ENCODE measurements at regions not wholly inside any gene's neighbourhood (a gene's known extent, or its start where the extent isn't known, plus 50 kb on each side); places are given as distances from the start of the nearest gene placed in this dataset.

- Mint-ChIP-seq H3K36me3 (ENCODE audit: low read depth) (no peaks in the 10 kb centered on the region), H3K4me1 (no peaks in the 10 kb centered on the region), H3K4me3 (no peak overlapping the region), H3K9me3 (no peaks in the 10 kb centered on the region), H3K27ac (ENCODE audit: unreplicated experiment) (no peak overlapping the region), H3K27me3 (ENCODE audit: low read depth) (no peaks in the 10 kb centered on the region)
- no peak for DNase-seq (ENCODE audit: low read depth, low spot score)
- TF ChIP-seq CTCF (conservative IDR thresholded peaks at IDR 0.05) = no peak
Measured at GRCh38 chr15:45842151-45842550, 207.3 kb downstream of the SQOR start.

DNA sequence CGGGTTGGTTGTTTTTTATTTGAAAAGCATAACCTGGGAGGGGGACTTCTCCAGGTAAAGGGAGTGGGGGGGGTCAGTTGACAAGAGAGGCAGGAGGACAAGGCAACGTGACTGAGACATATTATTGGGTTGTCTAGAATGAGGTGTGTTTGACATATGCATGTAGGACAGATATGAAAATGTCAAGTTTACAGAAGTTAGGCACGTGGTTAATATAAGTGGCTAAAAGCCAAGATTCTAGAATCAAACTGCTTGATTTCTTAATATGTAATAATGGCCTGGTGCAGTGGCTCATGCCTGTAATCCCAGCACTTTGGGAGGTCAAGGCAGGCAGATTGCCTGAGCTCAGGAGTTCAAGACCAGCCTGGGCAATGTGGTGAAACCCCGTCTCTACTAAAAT is 212.8 kb downstream of the SQOR start:
- Mint-ChIP-seq H3K27ac (ENCODE audit: unreplicated experiment) (no peak overlapping the region), H3K4me3 (no peak overlapping the region), H3K4me1 (no peaks in the 10 kb centered on the region), H3K27me3 (ENCODE audit: low read depth) (no peaks in the 10 kb centered on the region), H3K9me3 (peaks cover 2% of the 10 kb centered on the region), H3K36me3 (ENCODE audit: low read depth) (peaks cover 6% of the 10 kb centered on the region)
- DNase-seq (ENCODE audit: low read depth, low spot score) = no peak
- TF ChIP-seq CTCF (conservative IDR thresholded peaks at IDR 0.05) = no peak

DNA sequence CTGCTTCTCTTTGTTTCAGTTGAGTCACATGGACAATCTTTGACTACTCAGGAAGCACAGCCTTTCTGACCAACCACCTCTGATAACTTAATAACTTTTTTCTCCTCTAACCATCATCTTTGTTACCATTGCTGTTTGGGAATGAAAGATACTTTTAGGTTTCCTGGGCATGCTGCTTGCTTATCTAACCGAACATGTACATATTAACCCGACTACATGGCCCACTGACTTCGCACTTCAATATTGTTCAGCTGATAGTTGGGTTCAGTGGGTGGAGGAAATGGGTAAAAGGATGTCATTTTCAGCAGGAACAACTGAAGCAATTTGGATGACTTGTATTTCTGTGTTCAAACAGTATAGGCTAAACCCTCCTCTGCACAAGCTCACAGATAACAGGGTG is 214.3 kb downstream of the SQOR start:
- H3K9me3 Mint-ChIP-seq = peaks cover 5% of the 10 kb centered on the region
- DNase-seq (ENCODE audit: low read depth, low spot score) = no peak

GRCh38 chr15:45854455-45855202 is 219.8 kb downstream of the SQOR start:
- Mint-ChIP-seq H3K9me3 (peaks cover 5% of the 10 kb centered on the region), H3K4me3 (no peak overlapping the region), H3K27ac (ENCODE audit: unreplicated experiment) (no peak overlapping the region), H3K4me1 (no peaks in the 10 kb centered on the region), H3K27me3 (ENCODE audit: low read depth) (no peaks in the 10 kb centered on the region), H3K36me3 (ENCODE audit: low read depth) (peaks cover 6% of the 10 kb centered on the region)
- DNase-seq (ENCODE audit: low read depth, low spot score) = no peak
- no peak for TF ChIP-seq CTCF (conservative IDR thresholded peaks at IDR 0.05)

More for the DNA sequence above, 214.3 kb downstream of the SQOR start:
- no peak overlapping the region for H3K4me3 Mint-ChIP-seq
- H3K4me1 Mint-ChIP-seq = no peaks in the 10 kb centered on the region
- TF ChIP-seq CTCF (conservative IDR thresholded peaks at IDR 0.05) = no peak
- no peaks in the 10 kb centered on the region for H3K27me3 Mint-ChIP-seq (ENCODE audit: low read depth)
- peaks cover 6% of the 10 kb centered on the region for H3K36me3 Mint-ChIP-seq (ENCODE audit: low read depth)
- H3K27ac Mint-ChIP-seq (ENCODE audit: unreplicated experiment) = no peak overlapping the region

DNA sequence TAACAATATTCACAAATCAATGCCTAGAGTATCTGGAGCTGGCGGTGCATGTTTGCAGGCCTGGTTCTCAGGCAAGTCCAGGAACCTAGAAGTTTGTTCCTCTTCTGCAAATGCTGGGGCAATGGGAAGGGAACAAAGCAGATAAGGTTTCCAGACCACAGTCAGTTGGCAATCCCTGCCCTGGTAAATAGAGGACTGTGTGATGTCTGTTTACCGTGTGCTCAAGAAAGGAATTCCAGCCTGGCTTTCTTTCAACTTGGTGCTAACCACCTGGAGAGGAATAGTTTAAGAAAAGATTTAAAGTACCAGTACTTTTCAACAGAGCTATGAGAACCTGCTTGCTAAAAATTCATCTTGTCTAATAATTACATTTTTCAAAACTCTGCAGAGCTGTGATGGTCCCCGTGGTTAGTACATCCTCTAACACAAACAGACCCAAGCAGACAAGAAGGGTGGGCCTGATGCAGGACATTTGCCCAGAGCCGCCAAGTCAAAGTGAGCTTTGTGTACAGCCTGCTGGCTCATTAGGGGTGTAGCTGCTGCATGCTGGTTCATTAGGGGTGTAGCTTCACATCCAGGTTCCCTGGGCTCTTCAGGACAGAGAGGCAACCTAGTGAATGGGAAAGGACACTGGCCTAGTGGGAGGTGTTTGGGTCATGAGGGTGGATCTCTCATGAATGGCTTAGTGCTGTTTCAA is 220.5 kb downstream of the SQOR start:
- Mint-ChIP-seq H3K9me3 (peaks cover 3% of the 10 kb centered on the region), H3K4me3 (no peak overlapping the region), H3K4me1 (no peaks in the 10 kb centered on the region), H3K27me3 (ENCODE audit: low read depth) (no peaks in the 10 kb centered on the region), H3K36me3 (ENCODE audit: low read depth) (peaks cover 3% of the 10 kb centered on the region), H3K27ac (ENCODE audit: unreplicated experiment) (no peak overlapping the region)
- no peak for DNase-seq (ENCODE audit: low read depth, low spot score)
- TF ChIP-seq CTCF (conservative IDR thresholded peaks at IDR 0.05) = no peak
